ENCODE measurements at regions not wholly inside any gene's neighbourhood (a gene's known extent, or its start where the extent isn't known, plus 50 kb on each side); places are given as distances from the start of the nearest gene placed in this dataset.

DNA sequence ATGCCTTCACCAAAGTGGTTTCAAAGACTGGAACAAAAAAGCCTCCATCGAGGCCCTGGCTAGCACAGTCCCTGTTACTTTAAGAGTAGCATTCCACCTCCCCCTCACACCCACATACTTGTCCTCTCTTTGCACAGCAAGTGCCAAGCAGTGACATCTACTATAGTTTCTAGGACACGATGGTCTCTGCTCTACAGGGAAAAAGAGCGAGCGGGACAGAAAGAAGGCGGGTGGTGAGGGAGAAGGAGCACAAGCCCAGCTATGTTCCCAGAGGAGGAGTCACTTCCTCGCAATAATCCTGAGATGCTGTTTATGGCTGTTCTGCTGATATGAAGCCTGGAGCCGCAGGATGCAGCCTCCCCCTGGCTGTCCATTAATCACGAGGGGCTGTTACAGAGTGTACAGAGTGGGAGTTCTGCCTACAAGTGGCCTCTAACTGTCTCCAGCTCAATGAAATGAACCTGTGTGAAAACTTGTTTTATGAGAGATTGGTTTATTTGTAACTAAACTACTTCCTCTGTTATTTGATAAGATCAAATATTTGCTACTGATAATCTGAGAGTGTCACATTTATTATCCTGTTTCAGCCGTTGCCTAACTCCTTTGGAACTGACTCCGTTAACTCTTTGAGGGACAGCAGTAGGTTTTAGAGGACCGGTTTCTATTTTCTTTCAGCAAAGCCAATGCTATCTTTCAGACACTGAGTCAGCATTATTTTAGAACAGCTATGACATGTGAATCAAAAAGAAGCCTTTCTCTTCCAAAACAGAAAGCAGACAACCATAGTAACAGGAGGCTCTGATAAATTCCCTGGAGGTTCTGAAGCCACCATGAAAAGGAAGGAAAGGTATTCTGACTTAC is 208.0 kb downstream of the SPRY2 start:
- peak; percentile 95 to 98 for DNase-seq
- Histone ChIP-seq H3K4me3 (ENCODE audit: low read length) (peak overlapping the region; percentile 20), H3K9me3 (ENCODE audit: control insufficient read depth, low read depth, low read length) (no peaks in the 10 kb centered on the region), H3K4me1 (ENCODE audit: control insufficient read depth, insufficient read depth, low read length) (peaks cover 20% of the 10 kb centered on the region), H3K27me3 (ENCODE audit: control insufficient read depth, insufficient read depth, low read length) (no peaks in the 10 kb centered on the region), H3K36me3 (ENCODE audit: control insufficient read depth, insufficient read depth, low read length) (no peaks in the 10 kb centered on the region), H3K27ac (ENCODE audit: low read length) (peak overlapping the region; percentile 80)
- WGBS (ENCODE audit: insufficient coverage, low lambda C conversion rate), result no CpG with 5 or more reads among the region's 11 CpGs

DNA sequence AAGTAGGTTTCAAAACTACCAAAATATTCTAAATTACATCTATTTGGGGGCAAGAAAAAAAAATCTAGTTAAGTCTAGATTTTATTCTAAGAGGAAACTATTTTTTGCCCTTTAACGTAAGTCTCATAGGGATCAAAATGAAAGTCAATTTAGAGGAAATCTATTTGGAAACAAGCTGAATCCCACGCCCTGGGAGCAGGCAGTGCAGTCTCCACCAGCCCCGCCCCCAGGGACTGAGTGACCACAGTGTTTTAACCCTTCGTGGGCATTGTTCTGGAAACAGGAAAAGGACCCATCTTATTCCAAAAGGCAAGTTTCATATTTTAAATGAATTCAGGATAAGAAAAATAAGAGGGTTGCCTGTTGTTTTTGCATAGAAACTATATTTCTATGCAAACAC is 209.7 kb downstream of the SPRY2 start:
- H3K9me3 ChIP-seq (ENCODE audit: control insufficient read depth, low read depth, low read length), result no peaks in the 10 kb centered on the region
- H3K27ac ChIP-seq (ENCODE audit: low read length), result no peak overlapping the region
- no peaks in the 10 kb centered on the region for H3K27me3 ChIP-seq (ENCODE audit: control insufficient read depth, insufficient read depth, low read length)
- peak overlapping the region; percentile 37 for H3K4me3 ChIP-seq (ENCODE audit: low read length)
- H3K36me3 ChIP-seq (ENCODE audit: control insufficient read depth, insufficient read depth, low read length), result no peaks in the 10 kb centered on the region
- 17% methylated on average over 1 of the region's 4 CpGs for WGBS (ENCODE audit: insufficient coverage, low lambda C conversion rate)
- H3K4me1 ChIP-seq (ENCODE audit: control insufficient read depth, insufficient read depth, low read length), result peaks cover 20% of the 10 kb centered on the region
- DNase-seq, result peak; percentile 41 to 66

DNA sequence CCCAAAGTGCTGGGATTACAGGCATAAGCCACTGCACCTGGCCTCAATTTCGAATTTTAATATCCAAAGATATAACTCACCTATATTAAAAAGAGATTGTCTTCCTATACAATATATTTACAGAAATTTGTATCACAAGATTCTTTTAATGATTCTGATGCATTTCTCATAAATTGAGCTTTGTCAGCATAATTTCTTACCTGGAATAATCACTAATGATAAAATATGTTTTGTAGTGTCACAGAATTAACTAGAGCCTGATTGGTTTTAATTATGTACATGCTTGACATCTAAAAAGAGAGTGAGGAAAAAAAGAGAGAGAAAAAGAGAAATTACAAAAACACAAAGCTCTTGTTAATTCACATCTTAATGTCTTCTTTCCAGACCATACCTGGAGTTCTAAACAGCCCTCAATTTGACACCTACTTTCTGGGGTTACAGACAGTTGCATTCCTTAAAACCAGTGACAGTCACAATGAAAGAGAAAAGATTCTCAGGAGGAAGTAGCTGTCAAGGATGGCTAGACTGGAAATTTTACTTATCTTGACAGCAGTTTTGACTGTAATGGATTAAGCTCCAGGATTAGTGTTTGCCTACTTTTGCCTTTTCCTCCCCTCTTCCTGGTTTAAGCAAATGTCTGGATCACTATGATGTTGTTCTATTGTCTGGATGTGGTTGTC is 214.4 kb downstream of the SPRY2 start:
- no peaks in the 10 kb centered on the region for H3K27me3 ChIP-seq (ENCODE audit: control insufficient read depth, insufficient read depth, low read length)
- H3K4me3 ChIP-seq (ENCODE audit: low read length), result no peak overlapping the region
- peaks cover 3% of the 10 kb centered on the region for H3K4me1 ChIP-seq (ENCODE audit: control insufficient read depth, insufficient read depth, low read length)
- no peak for DNase-seq
- WGBS (ENCODE audit: insufficient coverage, low lambda C conversion rate), result no CpG with 5 or more reads among the region's 1 CpG
- no peak overlapping the region for H3K27ac ChIP-seq (ENCODE audit: low read length)
- H3K9me3 ChIP-seq (ENCODE audit: control insufficient read depth, low read depth, low read length), result no peaks in the 10 kb centered on the region
- no peaks in the 10 kb centered on the region for H3K36me3 ChIP-seq (ENCODE audit: control insufficient read depth, insufficient read depth, low read length)

DNA sequence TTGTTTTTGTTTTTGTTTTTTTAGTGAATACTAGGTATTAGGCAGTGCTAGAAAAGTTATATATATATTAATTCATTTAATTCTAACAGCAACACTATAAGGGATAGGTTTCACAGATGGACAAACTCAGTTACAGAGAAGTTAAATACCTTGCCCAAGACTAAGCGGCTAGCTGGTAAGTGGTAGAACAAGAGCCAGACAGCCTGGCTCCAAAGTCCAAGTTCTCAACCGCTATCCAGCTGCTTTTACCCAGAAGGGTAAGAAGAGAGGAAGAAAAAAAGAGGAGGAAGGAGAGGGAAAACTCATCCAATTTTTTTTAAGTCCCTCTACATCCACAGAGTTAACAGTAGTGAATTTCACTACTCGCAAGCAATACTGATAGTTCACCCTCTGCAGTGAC is 217.0 kb downstream of the SPRY2 start:
- Histone ChIP-seq H3K4me3 (ENCODE audit: low read length) (no peak overlapping the region), H3K4me1 (ENCODE audit: control insufficient read depth, insufficient read depth, low read length) (no peaks in the 10 kb centered on the region), H3K27me3 (ENCODE audit: control insufficient read depth, insufficient read depth, low read length) (no peaks in the 10 kb centered on the region), H3K9me3 (ENCODE audit: control insufficient read depth, low read depth, low read length) (no peaks in the 10 kb centered on the region), H3K27ac (ENCODE audit: low read length) (no peak overlapping the region), H3K36me3 (ENCODE audit: control insufficient read depth, insufficient read depth, low read length) (no peaks in the 10 kb centered on the region)
- DNase-seq, result no peak
- WGBS (ENCODE audit: insufficient coverage, low lambda C conversion rate), result no CpG with 5 or more reads among the region's 3 CpGs

DNA sequence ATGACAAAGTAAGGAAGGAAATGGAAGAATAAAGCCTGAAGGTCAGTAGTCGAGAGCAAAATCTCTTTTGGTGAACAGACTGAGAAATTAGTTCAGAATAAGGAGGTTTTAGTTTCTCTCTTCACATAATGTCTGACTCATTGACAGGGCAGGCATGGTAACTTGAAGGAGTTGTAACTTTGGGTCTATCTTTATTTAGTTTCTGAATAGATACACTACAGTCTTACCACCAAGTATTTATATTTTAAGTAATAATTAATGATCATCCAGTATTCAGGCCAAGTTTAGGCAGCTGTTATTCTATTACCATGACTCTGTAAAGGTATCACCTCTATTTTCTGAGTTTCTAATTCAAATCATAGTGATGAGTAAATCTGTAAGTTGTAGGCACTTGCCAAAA is 219.9 kb downstream of the SPRY2 start:
- Histone ChIP-seq H3K27me3 (ENCODE audit: control insufficient read depth, insufficient read depth, low read length) (no peaks in the 10 kb centered on the region), H3K4me3 (ENCODE audit: low read length) (no peak overlapping the region), H3K36me3 (ENCODE audit: control insufficient read depth, insufficient read depth, low read length) (no peaks in the 10 kb centered on the region), H3K9me3 (ENCODE audit: control insufficient read depth, low read depth, low read length) (no peaks in the 10 kb centered on the region), H3K27ac (ENCODE audit: low read length) (no peak overlapping the region), H3K4me1 (ENCODE audit: control insufficient read depth, insufficient read depth, low read length) (no peaks in the 10 kb centered on the region)
- no peak for DNase-seq
- no CpG with 5 or more reads among the region's 1 CpG for WGBS (ENCODE audit: insufficient coverage, low lambda C conversion rate)

DNA sequence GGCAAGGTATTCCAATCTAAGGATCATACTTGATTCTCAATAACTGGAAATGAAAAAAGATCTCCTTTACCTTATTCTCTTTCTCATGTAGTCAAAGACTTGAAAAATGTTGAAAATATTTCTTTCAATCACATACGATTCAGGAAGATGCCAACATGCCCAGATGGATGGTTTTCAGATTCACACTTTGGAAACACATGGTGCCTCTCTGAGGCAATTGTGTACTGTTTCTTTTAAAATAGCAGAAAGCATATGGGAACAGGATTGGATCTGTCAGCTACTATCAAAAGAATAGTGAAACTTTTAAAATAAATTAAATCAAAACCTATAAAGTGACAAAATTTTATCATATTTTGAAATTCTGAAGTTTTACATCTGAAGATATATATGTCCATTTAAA is 222.4 kb downstream of the SPRY2 start:
- WGBS (ENCODE audit: insufficient coverage, low lambda C conversion rate), result 100% methylated on average over 1 of the region's 1 CpG
- no peak overlapping the region for H3K27ac ChIP-seq (ENCODE audit: low read length)
- H3K36me3 ChIP-seq (ENCODE audit: control insufficient read depth, insufficient read depth, low read length), result no peaks in the 10 kb centered on the region
- no peak for DNase-seq
- no peaks in the 10 kb centered on the region for H3K27me3 ChIP-seq (ENCODE audit: control insufficient read depth, insufficient read depth, low read length)
- H3K4me1 ChIP-seq (ENCODE audit: control insufficient read depth, insufficient read depth, low read length), result no peaks in the 10 kb centered on the region
- H3K9me3 ChIP-seq (ENCODE audit: control insufficient read depth, low read depth, low read length), result no peaks in the 10 kb centered on the region
- no peak overlapping the region for H3K4me3 ChIP-seq (ENCODE audit: low read length)

DNA sequence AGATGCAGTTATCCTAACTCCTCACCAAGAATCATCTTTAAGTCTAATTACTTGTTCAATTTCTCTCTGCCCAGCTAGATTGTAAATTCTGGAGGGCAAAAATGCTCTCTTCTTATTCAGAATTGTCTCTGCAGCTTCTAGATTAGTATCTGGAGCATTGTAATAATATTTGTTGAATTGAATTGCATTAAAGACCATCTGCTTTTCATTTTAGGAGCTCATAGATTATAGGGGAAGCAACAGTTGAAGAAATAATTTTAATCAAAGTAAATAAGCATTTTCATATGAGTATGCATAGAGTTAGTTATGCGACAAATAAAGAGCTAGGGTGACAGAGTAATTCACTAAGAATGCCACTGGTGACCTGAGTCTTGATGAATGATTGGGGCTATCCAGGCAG is 222.8 kb downstream of the SPRY2 start:
- Histone ChIP-seq H3K4me1 (ENCODE audit: control insufficient read depth, insufficient read depth, low read length) (no peaks in the 10 kb centered on the region), H3K27ac (ENCODE audit: low read length) (no peak overlapping the region), H3K27me3 (ENCODE audit: control insufficient read depth, insufficient read depth, low read length) (no peaks in the 10 kb centered on the region), H3K4me3 (ENCODE audit: low read length) (no peak overlapping the region), H3K9me3 (ENCODE audit: control insufficient read depth, low read depth, low read length) (no peaks in the 10 kb centered on the region), H3K36me3 (ENCODE audit: control insufficient read depth, insufficient read depth, low read length) (no peaks in the 10 kb centered on the region)
- 100% methylated on average over 1 of the region's 1 CpG for WGBS (ENCODE audit: insufficient coverage, low lambda C conversion rate)
- no peak for DNase-seq

DNA sequence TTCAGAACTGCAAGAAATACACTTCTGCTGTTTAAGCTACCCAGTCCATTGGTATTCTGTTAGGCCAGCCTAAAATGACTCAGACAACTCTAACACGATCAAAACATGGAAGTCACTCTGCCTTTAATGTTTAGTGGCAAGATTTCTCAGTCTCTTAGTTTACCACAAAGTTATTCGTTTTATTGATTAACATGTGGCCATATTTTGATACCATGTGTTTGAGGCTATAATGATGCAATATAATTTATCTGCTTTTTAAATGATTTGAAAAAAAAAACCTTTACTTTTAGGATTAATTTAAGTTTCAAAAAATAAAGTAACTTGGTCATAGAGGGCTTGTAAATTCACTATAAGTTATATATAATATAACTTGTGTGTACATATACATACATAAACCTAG is 223.4 kb downstream of the SPRY2 start:
- 100% methylated on average over 1 of the region's 2 CpGs for WGBS (ENCODE audit: insufficient coverage, low lambda C conversion rate)
- H3K4me3 ChIP-seq (ENCODE audit: low read length), result no peak overlapping the region

DNA sequence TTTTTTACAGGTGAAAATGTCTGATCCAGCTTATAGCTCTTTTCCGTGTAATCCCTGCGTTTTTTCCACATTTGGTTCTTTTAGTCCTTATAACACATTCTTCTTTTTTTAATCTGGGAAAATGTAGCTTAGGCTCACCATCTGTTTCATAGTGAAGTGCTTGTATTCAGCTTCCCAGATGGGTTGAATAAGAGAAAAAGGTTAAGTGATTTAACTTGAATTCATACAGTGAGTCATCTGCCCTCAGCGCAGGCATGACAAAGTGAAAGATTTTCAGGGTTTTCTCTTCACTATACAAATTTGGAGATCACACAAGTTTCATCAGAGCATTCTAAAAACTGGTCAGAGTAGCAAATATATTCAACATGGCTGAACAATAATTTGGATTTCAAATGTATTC is 224.8 kb downstream of the SPRY2 start:
- no peak overlapping the region for H3K27ac ChIP-seq (ENCODE audit: low read length)
- H3K27me3 ChIP-seq (ENCODE audit: control insufficient read depth, insufficient read depth, low read length), result no peaks in the 10 kb centered on the region
- WGBS (ENCODE audit: insufficient coverage, low lambda C conversion rate), result 80% methylated on average over 1 of the region's 3 CpGs
- no peak for DNase-seq
- no peaks in the 10 kb centered on the region for H3K9me3 ChIP-seq (ENCODE audit: control insufficient read depth, low read depth, low read length)
- no peak overlapping the region for H3K4me3 ChIP-seq (ENCODE audit: low read length)
- no peaks in the 10 kb centered on the region for H3K36me3 ChIP-seq (ENCODE audit: control insufficient read depth, insufficient read depth, low read length)
- H3K4me1 ChIP-seq (ENCODE audit: control insufficient read depth, insufficient read depth, low read length), result no peaks in the 10 kb centered on the region

More for the DNA sequence above, 223.4 kb downstream of the SPRY2 start:
- H3K27me3 ChIP-seq (ENCODE audit: control insufficient read depth, insufficient read depth, low read length), result no peaks in the 10 kb centered on the region
- DNase-seq, result no peak
- H3K36me3 ChIP-seq (ENCODE audit: control insufficient read depth, insufficient read depth, low read length), result no peaks in the 10 kb centered on the region
- no peak overlapping the region for H3K27ac ChIP-seq (ENCODE audit: low read length)
- H3K4me1 ChIP-seq (ENCODE audit: control insufficient read depth, insufficient read depth, low read length), result no peaks in the 10 kb centered on the region
- no peaks in the 10 kb centered on the region for H3K9me3 ChIP-seq (ENCODE audit: control insufficient read depth, low read depth, low read length)

DNA sequence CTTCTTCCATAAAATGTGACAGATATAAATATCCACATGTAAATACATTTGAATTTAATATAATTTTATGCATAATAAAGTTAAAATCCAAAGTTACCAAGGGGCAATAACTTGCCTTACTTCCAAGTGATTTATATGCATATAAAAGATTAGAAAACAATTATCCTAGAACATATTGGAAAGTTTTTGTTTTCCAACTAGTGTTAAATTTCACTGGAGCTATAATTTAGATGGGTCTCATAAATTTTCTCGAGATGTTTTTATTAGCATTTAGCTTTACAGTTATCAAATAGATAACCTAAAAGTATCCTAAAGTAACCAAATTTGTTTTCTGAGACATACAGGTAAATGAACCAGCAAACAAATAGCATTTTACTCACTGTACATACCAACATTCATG is 225.3 kb downstream of the SPRY2 start:
- 64% methylated on average over 1 of the region's 1 CpG for WGBS (ENCODE audit: insufficient coverage, low lambda C conversion rate)
- H3K4me3 ChIP-seq (ENCODE audit: low read length), result no peak overlapping the region
- H3K27me3 ChIP-seq (ENCODE audit: control insufficient read depth, insufficient read depth, low read length), result no peaks in the 10 kb centered on the region
- H3K4me1 ChIP-seq (ENCODE audit: control insufficient read depth, insufficient read depth, low read length), result no peaks in the 10 kb centered on the region
- DNase-seq, result no peak
- no peaks in the 10 kb centered on the region for H3K36me3 ChIP-seq (ENCODE audit: control insufficient read depth, insufficient read depth, low read length)
- H3K9me3 ChIP-seq (ENCODE audit: control insufficient read depth, low read depth, low read length), result no peaks in the 10 kb centered on the region
- H3K27ac ChIP-seq (ENCODE audit: low read length), result no peak overlapping the region
